GM19025 (cell line): ENCODE measurements at regions not wholly inside any gene's neighbourhood (a gene's known extent, or its start where the extent isn't known, plus 50 kb on each side); places are given as distances from the start of the nearest gene placed in this dataset.

Experiments
- ATAC-seq: cut with Tn5 transposase; IDR thresholded peaks from one replicate; pipeline ENCODE4 v1.9.1; 2021; ENCODE audit warnings: mild to moderate bottlenecking, low read depth, moderate library complexity; ENCODE audit not compliant: unreplicated experiment

DNA sequence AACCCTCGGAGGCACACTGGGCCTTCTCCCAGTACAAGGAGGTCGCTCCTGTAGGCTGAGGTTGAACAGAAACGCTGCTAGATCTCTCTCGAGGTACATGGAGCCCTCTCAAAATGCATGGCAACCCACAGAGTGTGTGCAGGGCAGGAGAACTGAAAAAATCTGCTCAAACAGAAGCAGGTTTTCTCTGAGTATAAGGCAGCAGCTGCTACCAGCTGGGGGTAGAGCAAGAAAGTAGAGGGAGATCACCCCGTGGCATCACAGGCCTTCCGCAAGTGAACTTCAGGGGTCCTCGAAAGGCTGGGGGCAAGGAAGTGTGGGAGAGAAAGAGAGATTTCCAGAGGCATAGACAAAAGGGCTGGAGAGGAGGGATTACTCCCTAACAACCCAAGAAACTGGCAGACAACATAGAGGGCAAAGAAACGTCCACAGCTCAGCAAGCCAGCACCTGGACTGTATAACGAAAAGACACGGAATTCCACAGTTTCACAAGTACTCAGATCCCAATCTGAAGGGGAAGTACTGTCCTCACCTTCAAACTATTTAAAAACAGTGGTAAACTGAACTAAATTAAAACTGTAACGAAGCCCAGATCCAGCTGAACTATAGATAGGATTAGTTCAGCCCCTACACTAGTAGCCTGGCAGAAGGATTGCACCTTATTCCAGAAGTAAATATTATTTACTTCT lies 299.2 kb downstream of the IPMK start:
- no peak for ATAC-seq

- no peak for ATAC-seq
Measured at GRCh38 chr10:57964351-57964750, 303.3 kb downstream of the IPMK start.

GRCh38 chr10:57963546-57963945 lies 304.1 kb downstream of the IPMK start:
- ATAC-seq: no peak

DNA sequence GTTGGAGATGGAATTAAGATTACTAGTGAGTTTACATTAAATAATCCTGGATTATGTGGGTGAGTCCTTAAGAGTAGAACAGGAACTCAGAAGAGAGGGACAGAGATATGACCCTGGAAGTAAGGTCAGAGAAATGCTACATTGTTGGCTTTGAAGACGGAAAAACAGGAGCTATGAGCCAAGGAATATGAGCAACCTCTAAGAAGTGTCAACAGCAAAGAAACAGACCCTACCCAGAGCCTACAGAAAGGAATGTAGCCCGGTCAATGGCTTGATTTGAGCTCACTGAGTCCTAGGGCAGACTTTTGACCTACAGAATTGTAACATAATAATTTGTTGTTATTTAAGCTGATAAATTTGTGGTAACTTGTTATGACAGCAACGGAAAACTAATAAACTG lies 304.9 kb downstream of the IPMK start:
- ATAC-seq: no peak

GRCh38 chr10:57961487-57961886 lies 306.2 kb downstream of the IPMK start:
- no peak for ATAC-seq

GRCh38 chr10:57960406-57960805 lies 307.3 kb downstream of the IPMK start:
- no peak for ATAC-seq

DNA sequence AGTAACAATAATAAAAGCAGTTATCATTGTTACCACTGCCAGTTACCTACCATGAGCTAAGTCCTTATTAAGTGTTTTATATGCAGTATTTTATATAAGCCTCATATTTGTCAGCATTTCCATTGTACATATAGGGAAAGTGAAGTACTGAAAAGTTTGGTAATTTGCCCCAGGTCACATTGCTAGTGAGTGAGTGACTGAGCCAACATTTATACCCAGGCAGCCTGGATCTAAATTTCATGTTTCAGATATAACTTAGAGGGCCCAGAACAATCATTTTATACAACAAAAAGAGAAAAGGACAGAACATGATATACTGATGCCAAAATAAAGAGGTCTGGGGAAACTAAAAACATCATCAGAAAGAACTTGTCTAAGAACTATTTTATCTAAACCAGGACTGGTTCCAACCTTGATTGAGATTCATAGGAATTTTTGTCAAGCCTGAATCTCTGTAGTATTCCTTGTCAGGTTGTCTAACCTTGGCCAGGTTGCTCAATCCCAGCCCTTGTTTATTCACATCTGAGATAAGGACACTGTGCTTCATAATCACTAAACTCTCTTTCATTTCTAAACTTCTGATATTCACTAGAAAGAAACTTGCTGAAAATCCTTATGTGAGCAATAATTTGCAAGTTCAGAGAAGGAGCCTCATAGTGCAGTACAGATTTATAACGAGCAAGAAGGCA lies 308.2 kb downstream of the IPMK start:
- no peak for ATAC-seq

GRCh38 chr10:57955076-57955475 lies 312.6 kb downstream of the IPMK start:
- no peak for ATAC-seq

DNA sequence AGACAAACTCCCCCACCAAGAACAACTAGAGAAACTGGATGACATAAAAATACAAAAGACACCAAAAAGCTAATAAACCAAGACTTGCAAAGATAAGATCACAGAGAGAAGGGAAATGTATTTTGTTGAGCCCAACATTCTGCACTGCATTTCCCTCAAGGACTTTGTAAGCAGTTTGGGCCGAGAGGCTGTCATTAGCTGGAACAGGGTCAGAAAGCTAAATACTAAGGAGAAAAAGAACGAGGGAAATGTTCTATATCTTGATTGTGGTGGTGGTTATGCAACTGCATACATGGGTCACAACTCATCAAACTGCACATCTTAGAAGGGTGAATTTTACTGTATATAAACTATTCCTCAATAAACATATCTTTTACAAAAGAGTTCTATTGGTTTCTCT lies 315.0 kb downstream of the IPMK start:
- no peak for ATAC-seq

- no peak for ATAC-seq
Measured at GRCh38 chr10:57950442-57950974, 317.2 kb downstream of the IPMK start.

DNA sequence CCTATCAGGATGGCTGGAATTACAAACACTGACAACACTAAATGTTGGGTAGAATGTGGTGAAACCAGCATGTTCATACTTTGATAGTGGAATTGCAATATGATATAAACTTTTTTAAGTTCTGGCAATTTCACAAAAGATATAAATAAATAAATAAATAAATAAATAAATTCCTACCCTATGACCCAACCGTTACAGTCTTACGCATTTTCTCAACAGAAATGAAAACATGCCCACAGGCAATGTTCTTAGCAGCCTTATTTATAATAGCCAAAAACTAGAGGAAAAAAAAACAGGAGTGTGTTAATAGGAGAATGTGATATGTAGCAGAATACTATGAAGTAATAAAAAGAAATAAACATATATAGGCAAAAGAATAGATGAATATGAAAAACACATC lies 318.9 kb downstream of the IPMK start:
- ATAC-seq: no peak

GRCh38 chr10:57946833-57947232 lies 320.9 kb downstream of the IPMK start:
- ATAC-seq: no peak

- ATAC-seq: no peak
Measured at GRCh38 chr10:57943701-57944100, 324.0 kb downstream of the IPMK start.

DNA sequence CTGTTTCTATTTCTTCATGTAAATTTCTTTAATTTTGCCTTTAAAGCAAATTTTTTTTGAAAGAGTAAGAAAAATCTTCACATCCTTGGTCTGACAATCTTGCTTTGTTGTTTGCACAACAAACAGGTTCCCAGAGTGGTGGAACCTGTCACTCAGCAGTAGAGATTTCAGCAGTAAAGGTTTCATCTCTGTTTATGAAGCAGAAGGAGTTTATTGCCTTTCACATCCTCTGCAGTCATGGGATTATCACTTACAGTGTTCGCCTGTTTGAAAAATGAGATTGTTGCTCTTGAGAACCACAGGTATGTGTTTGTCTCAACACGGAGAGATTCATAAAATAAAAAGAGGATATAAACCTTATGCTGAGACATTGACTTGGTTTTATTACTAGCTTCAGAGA lies 342.6 kb downstream of the IPMK start:
- no peak for ATAC-seq

DNA sequence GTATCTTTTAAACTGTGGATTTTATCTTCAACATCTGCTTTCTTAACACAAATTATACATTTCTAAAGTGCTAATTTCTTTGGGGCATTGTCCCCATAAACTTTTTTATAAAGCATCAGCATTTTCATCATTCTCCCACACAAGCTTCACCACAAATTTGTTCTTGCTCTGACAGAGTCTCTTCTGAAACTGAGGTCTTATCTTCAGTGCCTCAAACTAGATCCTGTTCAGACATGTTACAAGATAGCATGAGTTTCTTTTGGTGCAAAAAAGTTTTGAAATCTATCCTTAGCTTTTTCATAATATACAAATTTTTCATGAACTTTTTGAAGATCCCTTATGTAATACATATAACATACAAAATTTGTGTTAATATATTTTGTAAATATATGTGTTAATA lies 346.6 kb downstream of the IPMK start:
- ATAC-seq: no peak

- ATAC-seq: no peak
Measured at GRCh38 chr10:57919864-57920263, 347.8 kb downstream of the IPMK start.

DNA sequence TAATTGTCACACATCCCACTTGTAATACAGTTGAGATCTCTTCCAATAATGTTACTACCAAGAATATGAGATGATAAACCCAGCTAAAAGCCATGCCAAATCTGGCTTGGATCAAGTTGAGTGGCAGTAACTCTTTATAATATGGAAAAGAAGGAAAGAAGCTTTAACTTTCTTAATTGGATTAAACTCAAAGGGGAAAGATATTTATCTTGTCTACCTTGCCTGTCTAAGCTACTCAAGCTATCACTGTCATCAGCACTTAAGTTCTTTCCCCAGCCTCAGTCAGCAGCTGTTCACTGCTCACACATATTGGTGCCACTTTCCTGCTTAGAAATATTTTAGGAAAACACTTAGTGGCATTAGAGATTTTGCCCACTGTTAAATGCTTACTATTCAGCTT lies 350.7 kb downstream of the IPMK start:
- no peak for ATAC-seq

GRCh38 chr10:57905861-57906260 lies 361.8 kb downstream of the IPMK start:
- no peak for ATAC-seq

DNA sequence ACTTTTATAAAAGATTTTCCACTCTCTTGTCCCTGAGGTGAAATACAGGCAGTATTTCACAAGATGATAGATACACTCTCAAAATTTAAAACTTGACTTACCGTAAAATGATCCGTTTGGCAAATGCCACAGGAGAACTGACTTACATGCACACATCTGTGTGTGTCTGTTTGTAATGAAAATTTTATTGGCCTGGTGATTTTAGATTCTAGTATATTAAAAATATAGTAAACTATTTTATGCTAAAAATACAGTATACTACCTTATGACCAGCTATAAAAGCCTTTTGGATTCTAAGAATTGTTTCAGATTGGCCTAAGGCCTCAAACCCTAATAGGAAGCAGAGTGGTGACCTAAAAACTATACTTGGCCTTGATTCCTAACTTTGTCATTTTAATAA lies 362.7 kb downstream of the IPMK start:
- no peak for ATAC-seq

- no peak for ATAC-seq
Measured at GRCh38 chr10:57898231-57898630, 369.5 kb downstream of the IPMK start.

DNA sequence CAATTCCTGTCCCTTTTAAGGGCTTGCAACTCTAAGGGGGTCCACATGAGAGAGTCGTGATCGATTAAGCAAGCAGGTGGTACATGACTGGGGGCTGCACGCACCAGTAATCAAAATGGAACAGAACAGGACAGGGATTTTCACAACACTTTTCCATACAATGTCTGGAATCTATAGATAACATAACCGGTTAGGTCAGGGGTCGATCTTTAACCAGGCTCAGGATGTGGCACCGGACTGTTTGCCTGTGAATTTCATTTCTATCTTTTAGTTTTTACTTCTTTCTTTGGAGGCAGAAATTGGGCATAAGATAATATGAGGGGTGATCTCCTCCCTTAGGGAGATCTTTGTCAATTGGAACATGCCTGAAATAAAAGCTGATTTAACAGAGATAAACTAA lies 370.1 kb downstream of the IPMK start:
- ATAC-seq: no peak

GRCh38 chr10:57894361-57894760 lies 373.3 kb downstream of the IPMK start:
- no peak for ATAC-seq
